GM19438 (cell line): ENCODE measurements at regions not wholly inside any gene's neighbourhood (a gene's known extent, or its start where the extent isn't known, plus 50 kb on each side); places are given as distances from the start of the nearest gene placed in this dataset.

Experiments
- ATAC-seq: cut with Tn5 transposase; IDR thresholded peaks from one replicate; pipeline ENCODE4 v1.9.1; 2021; ENCODE audit warnings: low read depth; ENCODE audit not compliant: unreplicated experiment

DNA sequence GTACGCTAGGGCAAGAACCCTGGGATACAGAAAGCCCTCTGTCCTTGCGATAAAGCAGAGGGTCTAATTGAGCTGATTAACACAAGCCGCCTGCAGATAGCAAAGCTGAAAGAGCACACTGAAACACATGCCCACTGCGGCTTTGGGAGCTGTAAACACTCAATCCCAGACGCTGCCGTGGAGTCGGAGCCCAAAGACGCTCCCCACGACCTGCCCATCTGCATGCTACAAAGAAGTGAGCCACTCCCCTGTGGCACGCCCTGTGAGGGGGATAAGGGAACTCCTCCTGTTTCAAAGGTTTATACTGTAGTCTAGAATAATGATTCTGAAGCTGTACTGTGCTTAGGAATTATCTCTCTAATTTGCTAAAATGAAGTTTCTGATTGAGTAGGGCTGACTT is 985.6 kb upstream of the GHITM start:
- ATAC-seq = no peak

DNA sequence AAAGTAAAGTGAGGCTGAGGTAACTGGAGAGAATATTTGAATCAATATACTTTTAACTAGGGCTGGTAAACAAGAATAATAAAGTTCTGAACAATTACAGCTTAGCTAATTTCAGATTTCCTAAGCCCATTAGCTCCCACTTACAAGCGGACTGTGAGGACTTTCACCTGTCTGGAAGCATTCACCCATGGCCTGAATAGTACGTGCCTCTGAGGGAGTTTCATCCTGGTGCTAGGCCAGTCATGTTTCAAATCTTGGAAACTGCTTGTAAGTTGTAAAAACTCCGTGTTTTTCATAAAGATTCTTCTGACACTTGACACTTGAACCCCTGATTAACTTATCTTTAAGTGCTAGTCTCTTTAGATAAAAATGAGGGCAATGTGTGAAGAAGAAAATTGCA is 975.2 kb upstream of the GHITM start:
- ATAC-seq = no peak

DNA sequence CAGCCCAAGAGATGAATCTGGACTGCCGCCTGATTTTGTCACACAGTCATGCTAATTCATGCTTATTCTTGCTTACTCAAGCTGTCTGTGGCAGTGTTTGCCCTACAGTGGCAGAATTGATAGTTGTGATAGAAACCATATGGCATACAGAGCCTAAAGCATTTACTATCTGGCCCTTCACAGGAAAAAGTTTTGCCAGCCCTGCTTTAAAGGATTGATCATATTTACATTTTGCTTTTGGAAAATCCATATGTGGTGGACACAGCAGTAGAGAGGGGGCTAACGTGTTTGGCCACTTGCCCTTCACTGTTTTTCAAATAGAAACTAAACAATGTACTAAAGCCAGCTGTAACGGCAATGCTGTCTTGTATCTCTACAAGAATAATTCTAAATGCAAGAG is 974.0 kb upstream of the GHITM start:
- no peak for ATAC-seq

- ATAC-seq = no peak
Measured at GRCh38 chr10:83166344-83166743, 973.0 kb upstream of the GHITM start.

GRCh38 chr10:83167081-83167480 is 972.2 kb upstream of the GHITM start:
- no peak for ATAC-seq

DNA sequence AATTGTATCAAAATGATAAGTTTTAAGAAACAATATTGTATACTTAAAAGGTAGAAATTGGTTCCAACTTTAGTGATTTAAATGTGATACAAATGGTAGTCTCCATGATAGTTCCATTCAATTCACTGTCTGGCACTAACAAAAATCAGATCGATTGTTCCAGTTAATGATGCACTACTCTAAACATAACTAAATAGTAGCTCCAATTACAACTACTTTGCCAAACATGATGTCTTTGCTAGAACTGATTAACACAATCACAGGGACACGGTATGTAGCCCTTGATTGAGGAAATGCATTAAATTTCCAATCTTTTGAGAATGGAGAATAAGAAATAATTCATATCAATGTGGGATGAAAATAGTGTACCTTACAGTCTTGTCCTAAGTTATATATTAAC is 962.4 kb upstream of the GHITM start:
- no peak for ATAC-seq

GRCh38 chr10:83178526-83178925 is 960.8 kb upstream of the GHITM start:
- no peak for ATAC-seq

GRCh38 chr10:83179371-83179770 is 959.9 kb upstream of the GHITM start:
- ATAC-seq = no peak

GRCh38 chr10:83182076-83182475 is 957.2 kb upstream of the GHITM start:
- no peak for ATAC-seq

DNA sequence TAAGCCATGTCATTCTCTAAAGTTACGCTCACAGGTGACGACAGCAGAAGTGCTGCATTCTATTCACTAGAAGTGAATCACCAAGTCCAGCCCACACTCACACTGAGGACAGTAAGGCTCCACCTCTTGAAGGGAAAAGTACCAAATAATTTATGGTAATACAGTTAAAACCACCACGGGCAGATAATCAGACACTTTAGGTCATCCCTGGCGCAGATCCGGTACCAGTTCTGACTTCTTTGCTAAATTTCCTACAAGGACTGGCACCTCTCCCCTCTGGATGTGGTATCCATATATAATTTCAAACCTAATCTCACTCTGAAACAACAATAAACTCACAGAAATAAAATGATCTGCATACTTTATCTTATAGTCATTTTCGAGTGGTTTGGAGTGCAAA is 954.7 kb upstream of the GHITM start:
- ATAC-seq = no peak

GRCh38 chr10:83190614-83191013 is 948.7 kb upstream of the GHITM start:
- no peak for ATAC-seq

- no peak for ATAC-seq
Measured at GRCh38 chr10:83193026-83193425, 946.3 kb upstream of the GHITM start.

GRCh38 chr10:83195021-83195420 is 944.3 kb upstream of the GHITM start:
- no peak for ATAC-seq

GRCh38 chr10:83199374-83199773 is 939.9 kb upstream of the GHITM start:
- no peak for ATAC-seq

- ATAC-seq = no peak
Measured at GRCh38 chr10:83205861-83206260, 933.4 kb upstream of the GHITM start.

- no peak for ATAC-seq
Measured at GRCh38 chr10:83212632-83213334, 926.5 kb upstream of the GHITM start.

GRCh38 chr10:83214136-83214535 is 925.2 kb upstream of the GHITM start:
- no peak for ATAC-seq

DNA sequence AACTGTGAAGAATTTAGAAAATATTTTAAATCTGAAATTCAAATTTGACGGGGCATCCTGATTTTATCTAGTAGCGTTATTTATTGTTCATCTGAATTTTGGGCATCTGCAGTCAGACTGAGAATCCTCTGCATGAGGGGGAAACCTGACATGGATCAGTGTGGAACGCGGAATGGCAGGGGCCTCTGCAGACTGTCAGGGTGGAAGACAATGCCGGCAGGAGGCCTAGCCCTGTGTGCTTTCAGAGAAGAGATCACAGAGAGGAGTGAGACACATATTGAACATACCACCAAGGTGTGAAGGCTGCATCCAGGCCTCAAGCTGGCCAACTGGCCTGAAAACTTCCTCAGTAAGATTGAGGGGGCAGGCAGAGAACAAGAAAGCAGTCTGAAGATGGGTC is 921.1 kb upstream of the GHITM start:
- no peak for ATAC-seq

DNA sequence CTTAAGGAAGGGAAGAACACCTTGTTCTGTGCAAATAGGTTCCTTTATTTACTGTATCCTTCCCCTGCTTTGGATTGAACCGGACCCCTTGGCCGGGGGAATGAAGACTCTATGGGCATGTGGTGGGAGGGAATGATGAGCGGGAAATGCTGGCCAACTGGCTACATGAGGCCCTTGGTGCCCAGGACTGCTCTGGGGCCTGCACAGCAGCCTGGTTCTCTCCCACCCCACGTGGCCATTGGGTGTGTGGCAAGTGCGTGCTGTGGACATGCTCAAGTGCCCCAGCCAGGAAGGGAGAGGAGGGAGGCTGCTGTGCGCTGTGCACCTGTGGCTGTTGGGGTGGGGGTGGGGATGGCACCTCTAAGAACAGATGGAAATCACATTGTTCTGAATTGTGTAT is 917.0 kb upstream of the GHITM start:
- ATAC-seq = no peak

GRCh38 chr10:83222832-83223742 is 916.2 kb upstream of the GHITM start:
- no peak for ATAC-seq

GRCh38 chr10:83225781-83226180 is 913.5 kb upstream of the GHITM start:
- no peak for ATAC-seq

GRCh38 chr10:83229991-83230390 is 909.3 kb upstream of the GHITM start:
- ATAC-seq = no peak
